MM.1S (cell line): ENCODE measurements at regions not wholly inside any gene's neighbourhood (a gene's known extent, or its start where the extent isn't known, plus 50 kb on each side); places are given as distances from the start of the nearest gene placed in this dataset.

Experiments used
- DNase-seq: peaks from one replicate; pipeline ENCODE4 v3.0.0-alpha.2; 2015
- H2AFZ ChIP-seq: fragments of 300-600 bp; sonication (generic); 2 replicates; pipeline ENCODE4 v1.6.0; 2016; ENCODE audit warnings: antibody characterized with exemption, low read length
- H3F3A ChIP-seq: fragments of 300-600 bp; sonication (generic); 2 replicates; pipeline ENCODE4 v1.6.1; 2016; ENCODE audit warnings: mild to moderate bottlenecking, antibody characterized with exemption, low read length, moderate library complexity, mixed read lengths; ENCODE audit not compliant: insufficient read depth
- H3K27ac ChIP-seq: fragments of 300-600 bp; sonication (generic); 2 replicates; pipeline ENCODE4 v1.5.1; 2016; ENCODE audit warnings: mild to moderate bottlenecking, low read length
- H3K27me3 ChIP-seq: fragments of 300-600 bp; sonication (generic); replicated peaks from 2 replicates; pipeline ENCODE4 v1.6.0; 2016; ENCODE audit warnings: low read length; ENCODE audit not compliant: insufficient read depth
- H3K36me3 ChIP-seq: fragments of 300-600 bp; sonication (generic); replicated peaks from 2 replicates; pipeline ENCODE4 v1.6.1; 2016; ENCODE audit warnings: mild to moderate bottlenecking, low read length, mixed read lengths; ENCODE audit not compliant: insufficient read depth
- H3K4me1 ChIP-seq: fragments of 300-600 bp; sonication (generic); 2 replicates; pipeline ENCODE4 v1.6.1; 2016; ENCODE audit warnings: low read length, mixed read lengths
- H3K4me2 ChIP-seq: fragments of 300-600 bp; sonication (generic); 2 replicates; pipeline ENCODE4 v1.6.0; 2016; ENCODE audit warnings: low read depth, low read length
- H3K4me3 ChIP-seq: fragments of 300-600 bp; sonication (generic); 2 replicates; pipeline ENCODE4 v1.5.1; 2016; ENCODE audit warnings: low read length, mixed read lengths
- H3K79me2 ChIP-seq: fragments of 300-600 bp; sonication (generic); 2 replicates; pipeline ENCODE4 v1.6.1; 2016; ENCODE audit warnings: mixed run types, low read length, mixed read lengths
- H3K9ac ChIP-seq: fragments of 300-600 bp; sonication (generic); 2 replicates; pipeline ENCODE4 v1.6.1; 2016; ENCODE audit warnings: low read length, mixed read lengths
- H3K9me2 ChIP-seq: fragments of 300-600 bp; sonication (generic); replicated peaks from 2 replicates; pipeline ENCODE4 v1.6.1; 2016; ENCODE audit warnings: mild to moderate bottlenecking, low read length, mixed read lengths; ENCODE audit not compliant: insufficient read depth
- H3K9me3 ChIP-seq: fragments of 300-600 bp; sonication (generic); replicated peaks from 2 replicates; pipeline ENCODE4 v1.6.1; 2016; ENCODE audit warnings: mild to moderate bottlenecking, low read length, mixed read lengths; ENCODE audit not compliant: insufficient read depth
- H4K20me1 ChIP-seq: fragments of 300-600 bp; sonication (generic); 2 replicates; pipeline ENCODE4 v1.6.1; 2016; ENCODE audit warnings: mild to moderate bottlenecking, low read length, moderate library complexity, mixed read lengths; ENCODE audit not compliant: insufficient read depth
- CTCF ChIP-seq: fragments of 300-600 bp; sonication (generic); IDR thresholded peaks from 2 replicates; pipeline ENCODE4 v1.5.1; 2016; ENCODE audit warnings: antibody characterized with exemption, low read length, mixed read lengths
- EZH2 ChIP-seq: fragments of 300-600 bp; sonication (generic); optimal IDR thresholded peaks from 2 replicates; pipeline ENCODE3; 2017; ENCODE audit warnings: low read depth, mild to moderate bottlenecking, antibody characterized with exemption, low read length, mixed read lengths
- EZH2phosphoT487 ChIP-seq: fragments of 300-600 bp; sonication (generic); IDR thresholded peaks from 2 replicates; pipeline ENCODE4 v1.6.1; 2018; ENCODE audit warnings: antibody characterized with exemption, low read length

- H3K36me3 ChIP-seq = no peaks in the 10 kb centered on the region
- no peak overlapping the region for H2AFZ ChIP-seq
- no peaks in the 10 kb centered on the region for H3K9me2 ChIP-seq
- no peak overlapping the region for H3K4me3 ChIP-seq
- TF ChIP-seq CTCF (no peak), EZH2phosphoT487 (no peak), EZH2 (no peak)
- H3K27me3 ChIP-seq = peaks cover 87% of the 10 kb centered on the region
- no peak for DNase-seq
- H4K20me1 ChIP-seq = no peaks in the 10 kb centered on the region
- H3K9ac ChIP-seq = no peak overlapping the region
- no peaks in the 10 kb centered on the region for H3K79me2 ChIP-seq
- no peaks in the 10 kb centered on the region for H3F3A ChIP-seq
- H3K9me3 ChIP-seq = no peaks in the 10 kb centered on the region
- no peaks in the 10 kb centered on the region for H3K4me1 ChIP-seq
- H3K27ac ChIP-seq = no peak overlapping the region
- no peak overlapping the region for H3K4me2 ChIP-seq
Observed at GRCh38 chr1:5265438-5266075, 611.1 kb downstream of the AJAP1 start.

DNA sequence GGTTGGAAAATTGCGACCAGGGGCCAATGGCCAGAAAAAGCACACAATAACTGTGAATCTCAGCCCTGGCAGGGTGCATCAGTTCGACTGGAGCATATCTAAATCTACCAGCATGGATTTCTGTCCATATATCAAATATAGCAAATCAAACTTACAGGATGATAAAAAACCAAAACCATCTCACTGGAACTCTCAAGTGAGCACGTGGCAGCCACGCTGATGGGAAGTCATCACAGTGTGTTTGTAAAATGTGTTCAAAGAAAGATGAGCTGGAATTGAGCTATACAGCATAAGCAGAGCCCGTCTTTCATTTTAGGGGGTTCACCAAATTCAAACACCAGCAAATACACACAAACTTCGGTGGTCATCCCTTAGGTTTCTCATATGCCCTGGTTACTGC lies 610.1 kb downstream of the AJAP1 start:
- no peaks in the 10 kb centered on the region for H4K20me1 ChIP-seq
- no peak overlapping the region for H3K27ac ChIP-seq
- peaks cover 79% of the 10 kb centered on the region for H3K27me3 ChIP-seq
- H3F3A ChIP-seq = no peaks in the 10 kb centered on the region
- TF ChIP-seq CTCF = no peak
- no peak for TF ChIP-seq EZH2
- no peak for TF ChIP-seq EZH2phosphoT487
- no peaks in the 10 kb centered on the region for H3K79me2 ChIP-seq
- no peaks in the 10 kb centered on the region for H3K4me1 ChIP-seq
- no peak overlapping the region for H2AFZ ChIP-seq
- H3K4me3 ChIP-seq = no peak overlapping the region
- H3K9ac ChIP-seq = no peak overlapping the region
- DNase-seq = no peak
- H3K9me2 ChIP-seq = no peaks in the 10 kb centered on the region
- H3K4me2 ChIP-seq = no peak overlapping the region
- no peaks in the 10 kb centered on the region for H3K9me3 ChIP-seq
- no peaks in the 10 kb centered on the region for H3K36me3 ChIP-seq

- Histone ChIP-seq H3F3A (no peaks in the 10 kb centered on the region), H3K36me3 (no peaks in the 10 kb centered on the region), H3K27me3 (peaks cover 66% of the 10 kb centered on the region), H3K9me3 (no peaks in the 10 kb centered on the region), H3K9ac (no peak overlapping the region), H3K4me2 (no peak overlapping the region), H3K79me2 (no peaks in the 10 kb centered on the region), H3K27ac (no peak overlapping the region), H4K20me1 (no peaks in the 10 kb centered on the region), H2AFZ (no peak overlapping the region), H3K9me2 (no peaks in the 10 kb centered on the region), H3K4me1 (no peaks in the 10 kb centered on the region), H3K4me3 (no peak overlapping the region)
- no peak for TF ChIP-seq EZH2
- TF ChIP-seq CTCF = no peak
- TF ChIP-seq EZH2phosphoT487 = no peak
- no peak for DNase-seq
Observed at GRCh38 chr1:5256793-5257192, 602.4 kb downstream of the AJAP1 start.
